C4-2B (cell line): ENCODE measurements at regions not wholly inside any gene's neighbourhood (a gene's known extent, or its start where the extent isn't known, plus 50 kb on each side); places are given as distances from the start of the nearest gene placed in this dataset.

ENCODE experiments used
- ZFX ChIP-seq: fragments of 450-650 bp; IDR thresholded peaks from 2 replicates; pipeline ENCODE4 v1.6.1; 2017
- TF ChIP-seq, protein P1 (sequence below): fragments of 450-650 bp; conservative IDR thresholded peaks from 2 replicates; pipeline ENCODE4 v1.5.1; 2017; ENCODE audit warnings: mild to moderate bottlenecking

- TF ChIP-seq, protein P1, sequence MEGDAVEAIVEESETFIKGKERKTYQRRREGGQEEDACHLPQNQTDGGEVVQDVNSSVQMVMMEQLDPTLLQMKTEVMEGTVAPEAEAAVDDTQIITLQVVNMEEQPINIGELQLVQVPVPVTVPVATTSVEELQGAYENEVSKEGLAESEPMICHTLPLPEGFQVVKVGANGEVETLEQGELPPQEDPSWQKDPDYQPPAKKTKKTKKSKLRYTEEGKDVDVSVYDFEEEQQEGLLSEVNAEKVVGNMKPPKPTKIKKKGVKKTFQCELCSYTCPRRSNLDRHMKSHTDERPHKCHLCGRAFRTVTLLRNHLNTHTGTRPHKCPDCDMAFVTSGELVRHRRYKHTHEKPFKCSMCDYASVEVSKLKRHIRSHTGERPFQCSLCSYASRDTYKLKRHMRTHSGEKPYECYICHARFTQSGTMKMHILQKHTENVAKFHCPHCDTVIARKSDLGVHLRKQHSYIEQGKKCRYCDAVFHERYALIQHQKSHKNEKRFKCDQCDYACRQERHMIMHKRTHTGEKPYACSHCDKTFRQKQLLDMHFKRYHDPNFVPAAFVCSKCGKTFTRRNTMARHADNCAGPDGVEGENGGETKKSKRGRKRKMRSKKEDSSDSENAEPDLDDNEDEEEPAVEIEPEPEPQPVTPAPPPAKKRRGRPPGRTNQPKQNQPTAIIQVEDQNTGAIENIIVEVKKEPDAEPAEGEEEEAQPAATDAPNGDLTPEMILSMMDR, result no peak
- TF ChIP-seq ZFX, result no peak
Measured at GRCh38 chr4:11506194-11506593, 77.5 kb upstream of the HS3ST1 start.
